ENCODE measurements at regions not wholly inside any gene's neighbourhood (a gene's known extent, or its start where the extent isn't known, plus 50 kb on each side); places are given as distances from the start of the nearest gene placed in this dataset.
"Not testable (repeated sequence)": the region's sequence is repeated elsewhere in the genome, so short reads cannot be mapped to it uniquely, and the experiment has no call there.

DNA sequence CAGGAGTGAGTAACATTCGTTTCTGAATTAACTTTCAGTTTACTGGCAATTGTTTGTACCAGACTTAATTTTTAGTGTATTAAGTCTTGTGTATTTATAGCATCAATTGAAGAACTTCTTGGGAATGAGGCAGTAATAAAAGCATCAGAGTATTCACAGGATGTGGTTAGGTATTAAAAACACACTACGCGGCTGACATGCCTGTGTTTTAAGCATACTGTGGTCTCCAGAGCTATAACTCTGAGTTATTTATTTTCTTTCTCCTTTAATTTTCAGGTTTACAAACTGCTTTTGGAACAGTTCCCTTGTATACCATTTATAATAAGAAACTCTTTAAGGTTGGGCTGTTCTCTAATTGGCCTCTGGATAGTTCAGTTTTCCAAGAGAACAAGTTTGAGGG is 626.1 kb upstream of the NRG3 start:
- no peaks in the 10 kb centered on the region for H3K27me3 ChIP-seq (ENCODE audit: control insufficient read depth, low read length)
- H3F3A ChIP-seq (ENCODE audit: control insufficient read depth, insufficient read depth): no peaks in the 10 kb centered on the region
- H3K4me1 ChIP-seq (ENCODE audit: control insufficient read depth, low read length): no peaks in the 10 kb centered on the region
- H3K79me2 ChIP-seq (ENCODE audit: control insufficient read depth, low read length): no peaks in the 10 kb centered on the region
- no peak overlapping the region for H3K27ac ChIP-seq (ENCODE audit: low read depth, low read length)
- H4K20me1 ChIP-seq (ENCODE audit: control insufficient read depth, insufficient read depth, low read depth, low read length): no peaks in the 10 kb centered on the region
- no peaks in the 10 kb centered on the region for H3K9me2 ChIP-seq (replicated peaks; ENCODE audit: control insufficient read depth, low read length)
- no peaks in the 10 kb centered on the region for H3K9me3 ChIP-seq (ENCODE audit: control insufficient read depth, insufficient read depth, low read length)
- H3K4me3 ChIP-seq (ENCODE audit: low read length): no peak overlapping the region
- TF ChIP-seq EZH2phosphoT487 (IDR thresholded peaks at IDR 0.05; ENCODE audit: borderline replicate concordance, low read length) (no peak), CTCF (IDR thresholded peaks at IDR 0.05; ENCODE audit: low read depth, low read length, poor library complexity, severe bottlenecking) (no peak)
- H3K4me2 ChIP-seq (ENCODE audit: low read length): no peak overlapping the region
- H3K36me3 ChIP-seq (ENCODE audit: control insufficient read depth, low read length): no peaks in the 10 kb centered on the region

DNA sequence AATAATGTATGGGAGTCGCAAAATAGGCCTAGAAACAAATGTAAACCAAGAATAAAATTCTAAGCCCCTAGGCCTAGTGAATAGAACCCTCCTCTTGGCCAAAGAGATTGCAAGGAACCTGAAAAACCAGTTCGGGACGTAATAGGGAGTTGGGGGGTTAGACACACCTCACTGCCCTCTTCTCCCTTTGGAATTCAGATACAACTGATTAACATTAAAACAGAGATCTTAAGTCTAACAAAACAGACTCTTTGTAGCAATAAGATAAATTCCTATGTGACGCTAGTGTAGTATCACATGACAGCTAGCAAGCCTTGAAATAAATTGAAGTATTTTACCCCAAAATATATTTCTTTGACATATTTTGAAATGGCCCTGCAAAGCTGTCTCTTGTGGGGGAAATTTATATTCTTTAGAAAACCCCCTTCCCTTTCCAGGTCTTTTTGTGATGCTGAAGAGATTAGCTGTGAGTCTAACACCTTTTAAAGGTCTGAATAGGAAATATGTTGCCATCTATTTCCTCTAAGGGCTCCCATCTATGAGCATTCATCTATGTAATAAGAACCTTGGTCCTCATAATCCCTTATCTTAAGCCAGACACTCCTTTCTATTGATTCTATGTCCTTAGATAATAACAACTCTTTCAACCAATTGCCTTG is 623.4 kb upstream of the NRG3 start:
- Histone ChIP-seq H3K9me2 (replicated peaks; ENCODE audit: control insufficient read depth, low read length) (no peaks in the 10 kb centered on the region), H3K4me3 (ENCODE audit: low read length) (no peak overlapping the region), H3K79me2 (ENCODE audit: control insufficient read depth, low read length) (no peaks in the 10 kb centered on the region), H3F3A (ENCODE audit: control insufficient read depth, insufficient read depth) (no peaks in the 10 kb centered on the region), H3K27ac (ENCODE audit: low read depth, low read length) (no peak overlapping the region), H3K36me3 (ENCODE audit: control insufficient read depth, low read length) (no peaks in the 10 kb centered on the region), H3K9me3 (ENCODE audit: control insufficient read depth, insufficient read depth, low read length) (no peaks in the 10 kb centered on the region), H3K27me3 (ENCODE audit: control insufficient read depth, low read length) (no peaks in the 10 kb centered on the region), H4K20me1 (ENCODE audit: control insufficient read depth, insufficient read depth, low read depth, low read length) (no peaks in the 10 kb centered on the region), H3K4me2 (ENCODE audit: low read length) (no peak overlapping the region), H3K4me1 (ENCODE audit: control insufficient read depth, low read length) (no peaks in the 10 kb centered on the region)
- no peak for TF ChIP-seq EZH2phosphoT487 (IDR thresholded peaks at IDR 0.05; ENCODE audit: borderline replicate concordance, low read length)
- no peak for TF ChIP-seq CTCF (IDR thresholded peaks at IDR 0.05; ENCODE audit: low read depth, low read length, poor library complexity, severe bottlenecking)

DNA sequence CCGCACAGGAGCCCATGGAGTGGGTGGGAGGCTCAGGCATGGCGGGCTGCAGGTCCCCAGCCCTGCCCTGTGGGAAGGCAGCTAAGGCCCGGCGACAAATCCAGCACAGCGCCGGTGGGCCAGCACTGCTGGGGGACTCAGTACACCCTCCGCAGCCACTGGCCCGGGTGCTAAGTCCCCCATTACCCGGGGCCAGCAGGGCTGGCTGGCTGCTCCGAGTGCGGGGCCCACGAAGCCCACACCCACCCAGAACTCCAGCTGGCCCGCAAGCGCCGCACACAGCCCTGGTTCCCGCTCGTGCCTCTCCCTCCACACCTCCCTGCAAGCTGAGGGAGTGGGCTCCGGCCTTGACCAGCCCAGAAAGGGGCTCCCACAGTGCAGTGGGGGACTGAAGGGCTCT is 610.0 kb upstream of the NRG3 start:
- not testable (repeated sequence) for H3K9me3 ChIP-seq (ENCODE audit: control insufficient read depth, insufficient read depth, low read length); H3K4me1 ChIP-seq (ENCODE audit: control insufficient read depth, low read length); H3K4me3 ChIP-seq (ENCODE audit: low read length); H3K9me2 ChIP-seq (replicated peaks; ENCODE audit: control insufficient read depth, low read length); H3K79me2 ChIP-seq (ENCODE audit: control insufficient read depth, low read length); H3K36me3 ChIP-seq (ENCODE audit: control insufficient read depth, low read length); H3K27me3 ChIP-seq (ENCODE audit: control insufficient read depth, low read length); H3K4me2 ChIP-seq (ENCODE audit: low read length); H3F3A ChIP-seq (ENCODE audit: control insufficient read depth, insufficient read depth); H4K20me1 ChIP-seq (ENCODE audit: control insufficient read depth, insufficient read depth, low read depth, low read length); H3K27ac ChIP-seq (ENCODE audit: low read depth, low read length)

GRCh38 chr10:81270051-81270450 is 604.9 kb upstream of the NRG3 start:
- no peaks in the 10 kb centered on the region for H3K4me1 ChIP-seq (ENCODE audit: control insufficient read depth, low read length)
- no peak overlapping the region for H3K27ac ChIP-seq (ENCODE audit: low read depth, low read length)
- no peaks in the 10 kb centered on the region for H3K36me3 ChIP-seq (ENCODE audit: control insufficient read depth, low read length)
- H3K27me3 ChIP-seq (ENCODE audit: control insufficient read depth, low read length): no peaks in the 10 kb centered on the region
- H3K4me2 ChIP-seq (ENCODE audit: low read length): no peak overlapping the region
- H4K20me1 ChIP-seq (ENCODE audit: control insufficient read depth, insufficient read depth, low read depth, low read length): no peaks in the 10 kb centered on the region
- no peaks in the 10 kb centered on the region for H3K9me3 ChIP-seq (ENCODE audit: control insufficient read depth, insufficient read depth, low read length)
- no peak overlapping the region for H3K4me3 ChIP-seq (ENCODE audit: low read length)
- no peaks in the 10 kb centered on the region for H3F3A ChIP-seq (ENCODE audit: control insufficient read depth, insufficient read depth)
- H3K79me2 ChIP-seq (ENCODE audit: control insufficient read depth, low read length): no peaks in the 10 kb centered on the region
- TF ChIP-seq EZH2phosphoT487 (IDR thresholded peaks at IDR 0.05; ENCODE audit: borderline replicate concordance, low read length): no peak
- no peak for TF ChIP-seq CTCF (IDR thresholded peaks at IDR 0.05; ENCODE audit: low read depth, low read length, poor library complexity, severe bottlenecking)
- H3K9me2 ChIP-seq (replicated peaks; ENCODE audit: control insufficient read depth, low read length): no peaks in the 10 kb centered on the region

Measured in DOHH2 (cell line).